Gastroesophageal sphincter (tissue), 4 donors: ENCODE measurements at regions not wholly inside any gene's neighbourhood (a gene's known extent, or its start where the extent isn't known, plus 50 kb on each side); places are given as distances from the start of the nearest gene placed in this dataset.

ENCODE experiments used
- ATAC-seq: fragments of 150-250 bp; one replicate; pipeline ENCODE4 v1.9.1; 2016; ENCODE audit warnings: mild to moderate bottlenecking, moderate library complexity
- H3K27ac ChIP-seq, 4 donors: fragments of 200-600 bp; sonication (generic) in 3 of 4; 1 replicate in 3 of 4; 2 replicates in 1 of 4; pipeline ENCODE4 v1.5.1; 2016 to 2019
- H3K27me3 ChIP-seq: fragments of 200-600 bp; sonication (generic); one replicate; pipeline ENCODE4 v1.5.1; 2019
- H3K36me3 ChIP-seq, 2 donors: fragments of 200-600 bp; sonication (generic); one replicate each; pipeline ENCODE4 v1.5.1; 2019; ENCODE audit warnings: control low read depth in 1 of 2
- H3K4me1 ChIP-seq, 3 donors: fragments of 200-600 bp; sonication (generic); 1 replicate in 2 of 3; 2 replicates in 1 of 3; pipeline ENCODE4 v1.5.1; 2016 to 2019; ENCODE audit warnings: control low read depth in 2 of 3
- H3K4me3 ChIP-seq, 2 donors: fragments of 200-600 bp; sonication (generic); one replicate each; pipeline ENCODE4 v1.5.1; 2019; ENCODE audit warnings: mild to moderate bottlenecking in 1 of 2, moderate library complexity in 1 of 2
- H3K9me3 ChIP-seq, 3 donors: fragments of 200-600 bp; sonication (generic); one replicate each; pipeline ENCODE4 v1.5.1; 2017 to 2019; ENCODE audit warnings: control low read depth in 2 of 3
- CTCF ChIP-seq, 4 experiments: fragments of 200-600 bp in 2 of 4; fragments of 450-650 bp in 2 of 4; sonication (generic) in 1 of 4; IDR thresholded peaks; one replicate each; pipeline ENCODE4 v1.5.1; 2017 to 2019; ENCODE audit warnings: antibody characterized with exemption in 4 of 4, mild to moderate bottlenecking in 2 of 4, moderate library complexity in 2 of 4
- EP300 ChIP-seq: sonication (generic); formaldehyde crosslinking; IDR thresholded peaks from one replicate; pipeline ENCODE4 v1.6.1; 2017; ENCODE audit warnings: antibody characterized with exemption, mild to moderate bottlenecking
- POLR2A ChIP-seq, 2 donors: fragments of 450-650 bp; IDR thresholded peaks; one replicate each; pipeline ENCODE4 v1.6.1; 2017; ENCODE audit warnings: antibody characterized with exemption in 2 of 2, mild to moderate bottlenecking in 2 of 2, moderate library complexity in 1 of 2
- POLR2AphosphoS5 ChIP-seq: sonication (generic); formaldehyde crosslinking; IDR thresholded peaks from one replicate; pipeline ENCODE4 v1.6.1; 2017; ENCODE audit warnings: antibody characterized with exemption
- WGBS, 2 donors: methylation state at CpG; one replicate each; pipeline ENCODE4 v1.1.5; 2018; ENCODE audit warnings: low coverage in 1 of 2; 5-methylcytosine and 5-hydroxymethylcytosine counted together

- ATAC-seq, result no peak
- WGBS, 2 donors, result 43 to 54% methylated on average over 5 to 6 of the region's 6 CpGs
- peaks cover 0 to 17% (median 0%) of the 10 kb centered on the region in 3 donors for H3K4me1 ChIP-seq
- peaks cover 3% of the 10 kb centered on the region for H3K27me3 ChIP-seq
- no peaks in the 10 kb centered on the region for H3K9me3 ChIP-seq
- TF ChIP-seq POLR2A (IDR thresholded peaks at IDR 0.05) (no peak), EP300 (no peak), CTCF (IDR thresholded peaks at IDR 0.05) (no peak), POLR2AphosphoS5 (no peak)
- no peaks in the 10 kb centered on the region for H3K36me3 ChIP-seq
- no peak overlapping the region for H3K4me3 ChIP-seq
- H3K27ac ChIP-seq, result no peak overlapping the region
Measured at GRCh38 chr1:177442584-177442983, 271.8 kb downstream of the BRINP2 start.

- 64 to 80% methylated on average over 1 of the region's 1 CpG for WGBS, 2 donors
- no peaks in the 10 kb centered on the region for H3K9me3 ChIP-seq
- peaks cover 0 to 17% (median 0%) of the 10 kb centered on the region in 3 donors for H3K4me1 ChIP-seq
- peaks cover 3% of the 10 kb centered on the region for H3K27me3 ChIP-seq
- no peak overlapping the region for H3K27ac ChIP-seq
- no peak overlapping the region for H3K4me3 ChIP-seq
- H3K36me3 ChIP-seq, result no peaks in the 10 kb centered on the region
- no peak for ATAC-seq
- no peak for TF ChIP-seq EP300
- no peak for TF ChIP-seq POLR2AphosphoS5
- TF ChIP-seq CTCF (IDR thresholded peaks at IDR 0.05), result no peak
- no peak for TF ChIP-seq POLR2A (IDR thresholded peaks at IDR 0.05)
Measured at GRCh38 chr1:177441281-177441680, 270.5 kb downstream of the BRINP2 start.

- 70 to 73% methylated on average over 2 to 4 of the region's 4 CpGs for WGBS, 2 donors
- Histone ChIP-seq H3K36me3 (no peaks in the 10 kb centered on the region), H3K27me3 (peaks cover 3% of the 10 kb centered on the region), H3K9me3 (no peaks in the 10 kb centered on the region), H3K4me1 (peaks cover 0 to 15% (median 0%) of the 10 kb centered on the region in 3 donors), H3K27ac (no peak overlapping the region), H3K4me3 (no peak overlapping the region)
- no peak for ATAC-seq
- TF ChIP-seq CTCF (IDR thresholded peaks at IDR 0.05) (no peak), EP300 (no peak), POLR2AphosphoS5 (no peak), POLR2A (IDR thresholded peaks at IDR 0.05) (no peak)
Measured at GRCh38 chr1:177440821-177441220, 270.1 kb downstream of the BRINP2 start.

- Histone ChIP-seq H3K9me3 (no peaks in the 10 kb centered on the region), H3K4me1 (no peaks in the 10 kb centered on the region), H3K27ac (no peak overlapping the region), H3K4me3 (no peak overlapping the region), H3K36me3 (no peaks in the 10 kb centered on the region), H3K27me3 (peaks cover 3% of the 10 kb centered on the region)
- ATAC-seq, result no peak
- TF ChIP-seq POLR2A (IDR thresholded peaks at IDR 0.05), result no peak
- no peak for TF ChIP-seq POLR2AphosphoS5
- no peak for TF ChIP-seq CTCF (IDR thresholded peaks at IDR 0.05)
- no peak for TF ChIP-seq EP300
Measured at GRCh38 chr1:177439301-177439700, 268.5 kb downstream of the BRINP2 start.

GRCh38 chr1:177435364-177435763, 264.6 kb downstream of the BRINP2 start:
- no peaks in the 10 kb centered on the region for H3K4me1 ChIP-seq
- no peaks in the 10 kb centered on the region for H3K9me3 ChIP-seq
- H3K27me3 ChIP-seq, result peaks cover 3% of the 10 kb centered on the region
- TF ChIP-seq EP300 (no peak), POLR2A (IDR thresholded peaks at IDR 0.05) (no peak), CTCF (IDR thresholded peaks at IDR 0.05) (no peak), POLR2AphosphoS5 (no peak)
- ATAC-seq, result no peak
- H3K36me3 ChIP-seq, result no peaks in the 10 kb centered on the region
- H3K4me3 ChIP-seq, result no peak overlapping the region
- H3K27ac ChIP-seq, result no peak overlapping the region
- WGBS, 2 donors, result 50 to 78% methylated on average over 1 of the region's 1 CpG
